Mesenchymal stem cell (in vitro differentiated cells and primary cell): ENCODE measurements at regions not wholly inside any gene's neighbourhood (a gene's known extent, or its start where the extent isn't known, plus 50 kb on each side); places are given as distances from the start of the nearest gene placed in this dataset.
A peak's percentile ranks its signal among the peaks of the same experiment; 100 is the strongest.

Source experiments
- DNase-seq: peaks from one replicate; pipeline ENCODE4 v3.0.0-alpha.2; 2013
- H2AFZ ChIP-seq: one replicate; pipeline ENCODE4 v1.6.1; 2013; ENCODE audit warnings: low read depth, mild to moderate bottlenecking, control low read depth, inconsistent platforms, low read length, moderate library complexity
- H2AK5ac ChIP-seq: 2 replicates; pipeline ENCODE4 v1.6.1; 2013; ENCODE audit warnings: low read length, moderate library complexity, mild to moderate bottlenecking, inconsistent platforms; ENCODE audit not compliant: severe bottlenecking
- H2BK120ac ChIP-seq: one replicate; pipeline ENCODE4 v1.6.1; 2013; ENCODE audit warnings: low read depth, mild to moderate bottlenecking, inconsistent platforms, low read length, moderate library complexity
- H2BK12ac ChIP-seq, 2 experiments: one replicate each; pipeline ENCODE4 v1.6.1; 2013; ENCODE audit warnings: inconsistent platforms in 2 of 2, low read length in 2 of 2, mild to moderate bottlenecking in 2 of 2, moderate library complexity in 2 of 2, control low read depth in 1 of 2
- H2BK15ac ChIP-seq: one replicate; pipeline ENCODE4 v1.6.1; 2013; ENCODE audit warnings: mild to moderate bottlenecking, low read depth, inconsistent platforms; ENCODE audit not compliant: poor library complexity, severe bottlenecking
- H2BK5ac ChIP-seq: 2 replicates; pipeline ENCODE4 v1.6.1; 2013; ENCODE audit warnings: low read depth, mild to moderate bottlenecking, low read length, control low read depth, inconsistent platforms; ENCODE audit not compliant: poor library complexity, severe bottlenecking
- H3K14ac ChIP-seq, 2 experiments: one replicate each; pipeline ENCODE4 v1.6.1; 2013; ENCODE audit warnings: inconsistent platforms in 2 of 2, low read length in 2 of 2, control low read depth in 1 of 2, mild to moderate bottlenecking in 1 of 2, moderate library complexity in 1 of 2
- H3K18ac ChIP-seq, 2 experiments: one replicate each; pipeline ENCODE4 v1.6.1; 2013; ENCODE audit warnings: inconsistent platforms in 2 of 2, low read length in 2 of 2, control low read depth in 1 of 2, low read depth in 1 of 2, mild to moderate bottlenecking in 1 of 2
- H3K23ac ChIP-seq, 2 experiments: one replicate each; pipeline ENCODE4 v1.6.1; 2013; ENCODE audit warnings: inconsistent platforms in 2 of 2, low read length in 2 of 2, mild to moderate bottlenecking in 2 of 2, moderate library complexity in 2 of 2, control low read depth in 1 of 2
- H3K27ac ChIP-seq: 2 replicates; pipeline ENCODE4 v1.5.1; 2013; ENCODE audit warnings: mild to moderate bottlenecking, moderate library complexity, low read length, control low read depth, inconsistent platforms; ENCODE audit not compliant: poor library complexity, severe bottlenecking
- H3K27me3 ChIP-seq, 2 experiments: 2 replicates each; pipeline versions ENCODE4 v1.6.1 to v1.7.0; 2013; ENCODE audit warnings: low read length in 2 of 2, mild to moderate bottlenecking in 2 of 2, moderate library complexity in 2 of 2, control low read depth in 1 of 2, inconsistent platforms in 1 of 2; ENCODE audit not compliant: control insufficient read depth in 1 of 2, insufficient read depth in 1 of 2
- H3K36me3 ChIP-seq, 2 experiments: 2 replicates each; pipeline versions ENCODE4 v1.6.1 to v1.7.0; 2013; ENCODE audit warnings: low read length in 2 of 2, control low read depth in 1 of 2, inconsistent platforms in 1 of 2, low read depth in 1 of 2, mild to moderate bottlenecking in 1 of 2; ENCODE audit not compliant: insufficient read depth in 2 of 2, control insufficient read depth in 1 of 2
- H3K4ac ChIP-seq, 2 experiments: one replicate each; pipeline ENCODE4 v1.6.1; 2013; ENCODE audit warnings: inconsistent platforms in 2 of 2, low read length in 2 of 2, mild to moderate bottlenecking in 2 of 2, moderate library complexity in 2 of 2, control low read depth in 1 of 2, low read depth in 1 of 2
- H3K4me1 ChIP-seq: 2 replicates; pipeline ENCODE4 v1.6.1; 2013; ENCODE audit warnings: low read depth, low read length, control low read depth; ENCODE audit not compliant: control insufficient read depth, insufficient read depth
- H3K4me2 ChIP-seq: 2 replicates; pipeline ENCODE4 v1.6.1; 2013; ENCODE audit warnings: low read length, mild to moderate bottlenecking, inconsistent platforms; ENCODE audit not compliant: poor library complexity, severe bottlenecking
- H3K4me3 ChIP-seq, 2 experiments: 2 replicates each; pipeline versions ENCODE4 v1.5.1 to v1.7.0; 2013; ENCODE audit warnings: low read length in 2 of 2, mild to moderate bottlenecking in 2 of 2, control low read depth in 1 of 2, low read depth in 1 of 2; ENCODE audit not compliant: insufficient read depth in 1 of 2
- H3K79me1 ChIP-seq: replicated peaks from 2 replicates; pipeline ENCODE4 v1.6.1; 2013; ENCODE audit warnings: mild to moderate bottlenecking, control low read depth, low read length, inconsistent platforms; ENCODE audit not compliant: poor library complexity, severe bottlenecking
- H3K9ac ChIP-seq: 2 replicates; pipeline ENCODE4 v1.7.0; 2013; ENCODE audit warnings: mild to moderate bottlenecking, low read length, moderate library complexity
- H3K9me3 ChIP-seq: 2 replicates; pipeline ENCODE4 v1.7.0; 2013; ENCODE audit warnings: mild to moderate bottlenecking, low read length; ENCODE audit not compliant: control insufficient read depth
- H4K8ac ChIP-seq: one replicate; pipeline ENCODE4 v1.6.1; 2013; ENCODE audit warnings: inconsistent platforms, mild to moderate bottlenecking, low read length, moderate library complexity
- H4K91ac ChIP-seq: one replicate; pipeline ENCODE4 v1.6.1; 2013; ENCODE audit warnings: mild to moderate bottlenecking, low read length, inconsistent platforms
- WGBS: methylation state at CpG from one replicate; pipeline ENCODE4 v1.1.7; 2013; ENCODE audit warnings: mixed read lengths; 5-methylcytosine and 5-hydroxymethylcytosine counted together

DNA sequence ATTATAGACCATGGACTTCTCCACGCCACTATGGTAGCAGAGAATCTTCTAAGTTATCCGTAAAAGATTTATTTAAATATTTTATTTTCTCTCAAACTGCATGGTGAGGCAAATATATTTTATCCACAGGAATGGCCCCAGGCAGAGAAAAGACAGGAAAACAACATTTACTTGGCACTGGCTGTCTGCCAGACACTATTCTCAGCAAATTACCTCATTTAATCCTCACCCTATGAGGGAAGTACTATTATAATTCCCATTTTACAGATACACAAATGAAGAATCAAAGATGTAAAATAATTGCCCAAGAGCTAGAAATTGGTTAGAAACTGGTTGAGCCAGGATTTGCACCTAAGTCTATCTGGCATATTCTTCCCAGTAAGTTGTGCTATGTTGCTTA, 361.4 kb upstream of the IL12A start:
- Histone ChIP-seq H3K14ac (no peak overlapping the region), H2BK15ac (no peak overlapping the region), H3K27me3 (no peaks in the 10 kb centered on the region), H3K4me1 (no peaks in the 10 kb centered on the region), H3K36me3 (no peaks in the 10 kb centered on the region), H3K9me3 (no peaks in the 10 kb centered on the region), H3K79me1 (no peaks in the 10 kb centered on the region), H3K4me2 (no peak overlapping the region), H3K4ac (no peak overlapping the region), H2BK5ac (no peak overlapping the region), H3K4me3 (no peak overlapping the region), H3K9ac (no peak overlapping the region), H3K18ac (no peak overlapping the region), H2BK120ac (no peak overlapping the region), H3K27ac (no peak overlapping the region), H2AFZ (no peak overlapping the region), H4K91ac (no peak overlapping the region), H3K23ac (no peak overlapping the region), H4K8ac (no peak overlapping the region), H2AK5ac (no peak overlapping the region), H2BK12ac (no peak overlapping the region)
- WGBS, result no CpG with 5 or more reads among the region's 2 CpGs
- DNase-seq, result no peak

DNA sequence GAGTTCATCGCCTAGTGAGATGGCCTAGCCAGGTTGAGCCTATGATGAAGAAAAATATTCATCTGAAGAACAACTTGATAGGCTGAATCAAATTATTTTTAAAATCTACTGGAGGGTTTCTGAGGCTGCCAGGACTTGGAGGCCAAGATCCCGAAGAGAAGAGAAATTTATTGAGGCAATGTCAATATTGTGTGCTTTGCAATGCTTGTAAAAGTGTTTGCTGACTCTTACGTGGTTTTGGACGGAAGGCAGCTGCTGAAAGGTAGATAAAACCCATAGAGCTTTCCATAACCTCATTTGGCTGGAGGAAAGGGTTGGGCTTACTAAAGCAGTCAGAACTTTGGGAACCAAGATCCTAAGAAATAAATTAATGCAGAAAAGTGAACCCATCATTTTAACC, 361.0 kb upstream of the IL12A start:
- Histone ChIP-seq H3K4me3 (no peak overlapping the region), H3K27me3 (no peaks in the 10 kb centered on the region), H3K27ac (no peak overlapping the region), H3K4ac (no peak overlapping the region), H2AK5ac (no peak overlapping the region), H3K23ac (no peak overlapping the region), H2BK12ac (no peak overlapping the region), H3K4me2 (no peak overlapping the region), H3K18ac (no peak overlapping the region), H2AFZ (no peak overlapping the region), H3K4me1 (no peaks in the 10 kb centered on the region), H3K14ac (no peak overlapping the region), H3K9me3 (no peaks in the 10 kb centered on the region), H4K91ac (no peak overlapping the region), H3K36me3 (no peaks in the 10 kb centered on the region), H2BK5ac (no peak overlapping the region), H2BK120ac (no peak overlapping the region), H3K79me1 (no peaks in the 10 kb centered on the region), H2BK15ac (no peak overlapping the region), H4K8ac (no peak overlapping the region), H3K9ac (no peak overlapping the region)
- DNase-seq, result no peak
- 93% methylated on average over 4 of the region's 4 CpGs for WGBS

DNA sequence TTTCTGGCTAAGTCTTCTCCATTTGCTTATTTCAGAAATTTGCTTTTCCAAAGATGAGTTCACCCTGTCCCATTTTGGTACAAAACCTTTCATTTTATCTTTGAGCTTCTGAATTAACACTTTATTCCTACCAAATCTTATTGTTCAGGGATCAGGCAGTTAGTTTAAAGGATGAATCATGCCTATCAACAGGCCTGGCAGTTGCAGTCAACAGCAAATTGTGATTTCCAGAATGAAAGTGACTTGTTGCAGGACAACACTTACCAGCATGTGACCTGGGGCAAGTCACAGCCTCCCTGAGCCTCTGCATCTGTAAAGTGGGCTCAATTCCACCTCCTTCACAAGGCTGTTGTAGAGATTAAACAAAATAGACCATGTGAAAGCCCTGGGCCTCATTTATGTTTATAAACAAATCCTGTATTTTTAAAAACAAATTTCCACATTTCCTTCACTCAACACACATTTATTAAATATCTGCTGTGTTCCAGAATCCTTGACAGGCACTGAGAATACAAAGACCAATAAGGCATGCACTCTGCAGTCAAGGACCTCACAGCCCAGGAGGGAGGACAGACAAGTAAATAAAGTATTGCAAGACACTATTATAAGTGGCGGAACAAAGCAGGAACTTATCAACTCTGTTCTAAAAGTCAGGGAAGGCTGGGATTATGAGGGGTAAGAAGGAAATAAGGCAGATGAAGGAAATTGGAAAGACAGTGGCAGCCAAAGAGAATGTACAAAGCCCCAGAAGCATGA, 359.1 kb upstream of the IL12A start:
- H2BK120ac ChIP-seq, result no peak overlapping the region
- no peak overlapping the region for H4K8ac ChIP-seq
- H3K18ac ChIP-seq, result no peak overlapping the region
- no peak overlapping the region for H2BK15ac ChIP-seq
- no peak overlapping the region for H2BK5ac ChIP-seq
- H4K91ac ChIP-seq, result no peak overlapping the region
- no peak overlapping the region for H3K14ac ChIP-seq
- no peaks in the 10 kb centered on the region for H3K36me3 ChIP-seq
- H3K9ac ChIP-seq, result peak overlapping the region; percentile 6
- H3K23ac ChIP-seq, result no peak overlapping the region
- H2AK5ac ChIP-seq, result no peak overlapping the region
- DNase-seq, result peak; percentile 22
- H3K79me1 ChIP-seq, result no peaks in the 10 kb centered on the region
- H3K27ac ChIP-seq, result no peak overlapping the region
- no peak overlapping the region for H3K4me3 ChIP-seq
- no peaks in the 10 kb centered on the region for H3K9me3 ChIP-seq
- H2AFZ ChIP-seq, result no peak overlapping the region
- H3K4me2 ChIP-seq, result no peak overlapping the region
- H3K27me3 ChIP-seq, result no peaks in the 10 kb centered on the region
- 79% methylated on average over 1 of the region's 1 CpG for WGBS
- peak overlapping the region in 1 of 2 experiments; percentile 22 for H2BK12ac ChIP-seq
- no peaks in the 10 kb centered on the region for H3K4me1 ChIP-seq
- no peak overlapping the region for H3K4ac ChIP-seq

- no CpG with 5 or more reads among the region's 1 CpG for WGBS
- Histone ChIP-seq H2BK15ac (no peak overlapping the region), H3K27ac (no peak overlapping the region), H3K4me1 (peaks cover 2% of the 10 kb centered on the region), H3K4me3 (no peak overlapping the region), H3K4me2 (no peak overlapping the region), H3K14ac (no peak overlapping the region), H2AK5ac (no peak overlapping the region), H3K27me3 (no peaks in the 10 kb centered on the region), H4K91ac (no peak overlapping the region), H3K4ac (no peak overlapping the region), H3K9me3 (no peaks in the 10 kb centered on the region), H3K18ac (no peak overlapping the region), H2BK12ac (no peak overlapping the region), H3K9ac (no peak overlapping the region), H3K23ac (no peak overlapping the region), H2BK120ac (no peak overlapping the region), H2BK5ac (no peak overlapping the region), H3K79me1 (no peaks in the 10 kb centered on the region), H3K36me3 (no peaks in the 10 kb centered on the region), H2AFZ (no peak overlapping the region), H4K8ac (no peak overlapping the region)
- no peak for DNase-seq
Observed at GRCh38 chr3:159631226-159631625, 357.4 kb upstream of the IL12A start.
